ENCODE measurements at regions not wholly inside any gene's neighbourhood (a gene's known extent, or its start where the extent isn't known, plus 50 kb on each side); places are given as distances from the start of the nearest gene placed in this dataset.
A peak's percentile ranks its signal among the peaks of the same experiment; 100 is the strongest.

DNA sequence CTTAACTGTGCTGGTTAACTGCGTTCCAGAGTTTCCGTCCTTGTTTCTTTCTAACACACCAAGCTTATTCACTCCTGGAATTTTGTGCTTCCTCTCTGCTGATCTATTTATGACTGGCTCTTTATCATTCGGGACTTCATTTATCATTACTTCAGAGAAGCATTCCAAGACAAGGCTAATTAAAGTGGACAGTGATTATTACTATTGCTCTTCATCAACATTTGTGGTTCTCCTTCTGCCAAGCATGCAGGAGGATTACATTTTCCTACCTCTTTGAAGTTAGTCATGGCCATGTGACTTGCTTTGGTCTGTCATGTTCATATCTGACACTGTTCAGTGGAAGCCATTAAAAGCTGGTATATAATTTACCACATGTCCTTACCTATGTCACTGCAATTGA, 172.4 kb upstream of the AGR3 start:
- DNase-seq: no peak

GRCh38 chr7:17054836-17055235, 173.1 kb upstream of the AGR3 start:
- no peak for DNase-seq

- DNase-seq: no peak
These were observed 173.8 kb upstream of the AGR3 start for GRCh38 chr7:17055596-17055995.

DNA sequence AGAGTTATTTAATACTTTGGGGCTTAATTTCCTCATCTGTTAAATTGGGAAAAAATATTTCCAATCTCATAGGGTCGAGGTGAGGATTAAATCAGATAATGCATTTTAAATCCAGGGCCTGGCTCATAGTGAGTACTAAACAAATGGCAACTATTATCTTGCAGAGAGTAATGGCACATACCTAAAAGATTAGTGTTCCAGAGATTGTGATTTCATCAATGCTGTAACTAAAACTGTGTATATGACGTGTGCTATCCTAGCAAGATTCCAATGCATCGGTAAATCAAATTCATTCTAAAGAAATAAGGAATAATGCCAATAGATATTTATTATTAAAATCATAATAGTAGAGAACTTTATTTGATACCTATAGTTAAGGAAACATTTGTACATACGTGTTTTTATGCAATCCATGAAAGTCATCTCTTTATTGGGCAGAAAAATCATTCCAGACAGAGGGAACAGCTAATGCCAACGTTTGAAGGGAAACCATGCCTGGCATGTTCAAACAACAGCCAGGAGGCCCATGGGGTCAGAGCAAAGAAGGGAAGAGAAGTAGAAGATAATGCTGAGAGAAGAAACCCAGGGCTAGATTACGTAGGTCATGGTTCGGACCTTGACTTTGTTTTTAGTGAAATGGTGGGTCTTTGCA, 174.8 kb upstream of the AGR3 start:
- no peak for DNase-seq

GRCh38 chr7:17057143-17057509, 175.3 kb upstream of the AGR3 start:
- DNase-seq: no peak

- peak; percentile 2 for DNase-seq
These were observed 176.8 kb upstream of the AGR3 start for GRCh38 chr7:17058568-17058967.

GRCh38 chr7:17060051-17060450, 178.3 kb upstream of the AGR3 start:
- DNase-seq: no peak

DNA sequence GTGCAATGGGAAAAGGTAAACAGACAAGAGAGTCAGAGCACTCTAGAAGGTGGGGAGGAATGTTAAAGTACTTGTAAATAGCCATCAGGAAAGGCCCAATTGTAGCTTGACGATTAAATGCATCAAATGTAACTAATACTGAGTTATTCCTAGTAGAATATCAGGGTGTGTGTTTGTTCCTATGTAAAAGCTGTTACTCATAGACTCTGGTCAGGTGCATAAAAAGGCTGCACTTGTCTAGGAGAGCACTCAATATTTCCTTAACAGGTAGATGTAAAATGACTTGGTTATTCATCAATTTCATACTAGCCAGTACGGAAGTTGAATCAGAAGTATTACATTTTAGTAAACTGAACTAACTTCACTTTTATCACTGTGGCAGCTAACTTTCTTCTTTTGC, 179.7 kb upstream of the AGR3 start:
- DNase-seq: no peak

DNA sequence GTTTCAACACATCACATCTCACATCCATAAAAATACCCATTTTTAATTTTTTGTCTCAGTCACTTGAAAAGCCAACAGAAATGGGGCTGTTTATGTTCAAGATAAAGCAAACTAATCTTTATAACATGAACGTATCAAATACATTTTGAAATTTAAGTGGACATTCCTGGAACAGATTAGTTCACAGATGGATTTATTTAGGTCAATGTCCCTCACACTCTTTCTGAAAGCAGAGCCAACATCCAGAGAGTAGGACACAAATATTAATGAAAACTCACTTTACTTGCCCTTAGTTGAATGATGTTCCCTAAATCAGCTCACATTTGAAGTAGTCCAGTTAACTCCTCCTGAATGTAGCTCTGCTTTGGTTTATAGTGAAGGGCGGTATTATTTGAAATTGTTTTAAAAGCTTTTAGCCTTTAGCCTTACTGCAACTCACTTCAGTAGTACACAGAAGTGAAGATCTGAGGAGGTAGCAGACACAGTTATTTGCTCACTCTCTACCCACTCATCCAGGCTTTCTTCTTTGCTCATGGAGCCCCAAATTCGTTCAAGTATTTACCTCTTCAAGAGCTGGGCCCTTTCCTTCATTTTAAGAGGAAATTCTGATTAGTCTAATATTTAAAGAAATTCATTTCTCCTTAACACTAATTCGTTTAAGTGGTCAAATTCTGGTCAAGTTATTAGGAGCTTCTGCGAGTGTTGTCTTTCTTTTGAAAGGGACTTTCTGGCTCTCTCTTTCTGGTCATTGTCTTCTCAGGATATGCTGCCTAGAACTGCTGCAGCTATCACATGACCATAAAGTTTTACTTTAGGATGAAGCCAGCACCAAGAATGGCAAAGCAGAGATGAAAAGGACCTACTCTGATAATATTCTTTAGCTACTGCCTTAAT, 180.6 kb upstream of the AGR3 start:
- DNase-seq: no peak

GRCh38 chr7:17063045-17063383, 181.2 kb upstream of the AGR3 start:
- no peak for DNase-seq

DNA sequence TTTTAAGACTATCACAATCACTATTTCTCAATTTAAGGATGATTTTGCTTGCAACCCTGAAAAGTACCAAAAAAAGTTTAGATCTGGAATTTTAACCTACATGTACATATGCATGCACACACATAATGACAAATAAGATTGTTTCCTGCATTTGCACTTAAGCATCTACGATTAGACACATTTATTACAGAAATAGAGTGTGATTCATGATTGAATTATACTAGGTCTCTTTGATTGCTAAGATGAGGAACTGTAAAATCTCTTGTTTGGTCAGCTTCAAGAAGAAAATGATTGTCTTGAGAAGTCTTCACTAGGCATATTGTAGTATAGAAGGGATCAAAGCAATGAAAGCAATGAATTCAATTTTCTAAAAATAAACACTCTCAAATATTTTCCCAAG, 185.9 kb upstream of the AGR3 start:
- no peak for DNase-seq

DNA sequence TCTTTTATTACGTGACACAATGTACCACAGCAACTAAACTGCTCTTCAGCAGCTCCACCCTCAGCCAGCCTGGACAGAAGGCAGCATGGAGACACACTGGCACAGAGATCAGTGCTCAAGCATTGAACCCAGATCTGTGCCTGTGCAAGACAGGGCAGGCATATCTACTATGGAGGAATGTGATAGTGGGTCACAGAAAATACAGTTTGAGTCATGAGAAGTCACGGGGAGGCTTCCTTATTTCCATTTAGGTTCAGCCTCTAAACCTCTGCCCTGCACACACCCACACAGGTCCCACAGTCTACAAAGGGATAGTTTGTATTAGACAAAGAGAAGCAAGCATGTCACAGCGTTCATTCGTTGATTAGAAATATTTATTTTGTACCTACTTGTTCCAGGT, 187.4 kb upstream of the AGR3 start:
- no peak for DNase-seq

DNA sequence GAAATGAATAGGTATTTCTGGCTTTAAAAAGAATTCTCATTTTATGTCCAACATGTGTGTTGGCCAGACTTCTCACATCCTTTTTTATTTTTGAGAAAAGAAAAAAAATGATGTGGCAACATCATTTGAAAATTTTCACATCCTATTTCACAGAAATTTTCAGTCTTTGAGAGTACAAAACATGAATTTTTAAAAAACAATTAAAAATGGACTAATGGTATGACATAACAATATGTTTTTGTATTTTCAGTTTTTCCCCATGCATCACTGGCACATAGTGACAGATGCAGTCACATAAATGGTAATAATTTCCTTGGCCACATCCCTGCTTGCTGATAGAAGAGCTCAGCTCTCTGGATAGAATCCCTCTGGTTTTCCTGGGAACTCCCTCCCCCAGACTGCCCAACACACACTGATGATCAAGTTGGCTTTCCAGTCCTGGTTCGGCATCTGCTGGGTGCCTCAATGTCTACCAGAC, 188.5 kb upstream of the AGR3 start:
- DNase-seq: no peak

DNA sequence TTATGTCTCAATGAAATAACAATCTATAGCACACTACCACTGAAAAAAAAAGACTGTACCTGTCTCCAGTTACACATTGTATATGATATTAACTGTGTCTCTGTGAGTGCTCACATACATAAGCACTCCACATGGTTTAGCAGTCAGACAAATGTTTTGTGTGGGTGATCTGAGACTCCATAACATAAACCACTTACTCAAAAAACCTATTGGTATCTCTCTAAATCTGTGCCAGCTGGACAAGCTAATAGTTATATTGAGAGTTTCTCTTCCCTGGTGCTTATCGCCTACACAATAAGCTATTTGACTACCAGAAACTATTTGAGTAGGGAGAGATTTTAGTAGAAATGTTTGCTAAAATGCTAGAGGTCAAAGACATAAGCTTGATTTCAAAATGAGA, 190.1 kb upstream of the AGR3 start:
- no peak for DNase-seq

GRCh38 chr7:17075601-17076255, 193.9 kb upstream of the AGR3 start:
- DNase-seq: no peak

DNA sequence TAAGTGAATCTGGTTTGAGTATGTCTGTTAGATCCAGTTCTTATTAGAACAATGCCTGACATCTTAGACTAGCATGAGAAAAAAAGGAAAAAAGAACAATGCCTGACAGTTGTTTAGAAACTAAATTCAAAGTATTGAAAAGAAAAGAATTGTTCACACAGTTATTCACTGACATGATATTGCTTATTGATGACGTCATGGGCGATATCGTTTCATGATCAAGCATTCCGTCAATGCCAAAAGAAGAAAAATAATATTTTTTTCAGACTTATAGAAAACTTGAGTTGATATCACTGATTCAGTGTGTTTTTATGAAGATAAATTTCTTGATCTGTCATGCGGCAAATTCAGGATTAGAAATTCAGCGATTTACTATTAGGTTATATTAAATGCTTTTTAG, 196.5 kb upstream of the AGR3 start:
- no peak for DNase-seq

DNA sequence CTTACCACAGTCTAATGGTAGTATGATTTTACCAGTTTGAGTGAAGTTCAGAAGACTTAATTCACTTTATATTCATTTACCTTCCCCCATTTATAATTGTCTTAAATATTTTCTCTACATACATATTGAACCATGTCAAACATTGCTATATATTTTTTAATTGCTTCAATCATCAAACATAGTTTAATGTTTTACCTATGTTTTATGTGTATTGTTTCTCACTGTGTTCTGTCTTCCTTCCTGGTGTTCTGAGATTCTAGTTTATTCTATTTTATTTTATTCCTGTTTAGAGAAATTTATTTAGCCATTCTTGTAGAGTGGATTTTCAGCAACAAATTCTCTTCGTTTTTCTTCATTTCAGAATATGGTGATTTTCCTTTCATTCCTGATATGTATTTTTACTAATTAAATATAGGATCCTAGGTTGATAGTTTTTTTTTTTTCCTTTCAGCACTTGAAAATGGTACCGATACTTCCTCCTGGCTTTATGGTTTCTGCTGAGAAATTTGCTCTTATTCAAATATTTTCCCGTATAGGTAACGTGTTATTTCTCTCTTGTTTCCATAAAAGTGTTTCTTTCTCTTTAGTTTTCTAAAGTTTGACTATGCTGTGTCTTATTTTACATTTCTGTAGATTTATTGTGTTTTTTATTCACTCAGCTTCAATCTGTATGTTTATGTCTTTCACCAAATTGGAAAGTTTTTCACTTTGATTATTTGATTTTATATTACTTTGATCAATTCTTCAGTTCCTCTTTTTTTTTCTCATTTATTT, 201.8 kb upstream of the AGR3 start:
- DNase-seq: no peak

GRCh38 chr7:17084166-17084475, 202.3 kb upstream of the AGR3 start:
- DNase-seq: no peak

GRCh38 chr7:17085186-17085585, 203.4 kb upstream of the AGR3 start:
- no peak for DNase-seq

DNA sequence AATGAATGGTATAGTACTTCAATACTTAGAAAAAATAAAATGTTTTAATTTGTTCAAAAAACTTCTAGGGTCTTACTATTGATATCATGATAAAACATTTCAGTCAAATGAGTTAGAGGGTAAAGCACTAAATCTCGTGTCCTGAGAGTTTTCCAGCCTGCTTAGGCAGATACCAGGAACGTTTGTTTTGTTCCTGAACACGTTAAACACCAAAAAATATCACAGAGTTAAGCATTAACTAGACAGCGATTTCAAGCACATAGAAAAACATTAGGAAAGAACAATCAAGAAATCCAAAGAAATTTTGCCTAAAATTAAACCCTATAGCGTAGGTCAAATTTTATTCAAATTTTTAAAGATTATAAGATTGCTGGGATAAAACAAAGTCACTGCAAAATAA, 204.6 kb upstream of the AGR3 start:
- no peak for DNase-seq

- DNase-seq: no peak
These were observed 207.7 kb upstream of the AHR start for GRCh38 chr7:17090751-17091150.

- no peak for DNase-seq
These were observed 205.0 kb upstream of the AHR start for GRCh38 chr7:17093461-17093860.

GRCh38 chr7:17094963-17095574, 203.4 kb upstream of the AHR start:
- DNase-seq: no peak
